Ovary (tissue), 7 donors: ENCODE measurements at regions not wholly inside any gene's neighbourhood (a gene's known extent, or its start where the extent isn't known, plus 50 kb on each side); places are given as distances from the start of the nearest gene placed in this dataset.

Source experiments
- DNase-seq, 5 donors: peaks; one replicate each; pipeline ENCODE4 v3.0.0-alpha.2; 2019 to 2020
- H3K27ac ChIP-seq, 2 donors: fragments of 200-600 bp; one replicate each; pipeline versions ENCODE4 v1.5.1 to v1.8.0; 2019 to 2022
- H3K27me3 ChIP-seq: fragments of 200-600 bp; one replicate; pipeline ENCODE4 v1.8.0; 2022
- H3K36me3 ChIP-seq: fragments of 200-600 bp; sonication (generic); one replicate; pipeline ENCODE4 v1.5.1; 2019
- H3K4me1 ChIP-seq: one replicate; pipeline ENCODE4 v1.8.1; 2013; ENCODE audit warnings: mild to moderate bottlenecking, moderate library complexity; ENCODE audit not compliant: insufficient read depth
- H3K4me3 ChIP-seq: fragments of 200-600 bp; sonication (generic); one replicate; pipeline ENCODE4 v1.5.1; 2017
- H3K9me3 ChIP-seq, 2 donors: fragments of 200-600 bp in 1 of 2; sonication (generic) in 1 of 2; one replicate each; pipeline versions ENCODE4 v1.5.1 to v1.8.1; 2013 to 2019; ENCODE audit warnings: mild to moderate bottlenecking in 1 of 2, moderate library complexity in 1 of 2
- CTCF ChIP-seq, 3 donors: fragments of 450-650 bp in 2 of 3; fragments of 200-600 bp in 1 of 3; IDR thresholded peaks; one replicate each; pipeline versions ENCODE4 v1.5.1 to v1.8.0; 2016 to 2022; ENCODE audit warnings: antibody characterized with exemption in 3 of 3, mild to moderate bottlenecking in 1 of 3
- EP300 ChIP-seq: sonication (generic); formaldehyde crosslinking; IDR thresholded peaks from one replicate; pipeline ENCODE4 v1.6.1; 2017; ENCODE audit warnings: antibody characterized with exemption
- POLR2A ChIP-seq: fragments of 450-650 bp; IDR thresholded peaks from one replicate; pipeline ENCODE4 v1.6.1; 2017; ENCODE audit warnings: antibody characterized with exemption, mild to moderate bottlenecking, moderate library complexity
- WGBS, 3 donors: extraction: QIAGEN DNeasy Blood & Tissue Kit in 1 of 3; methylation state at CpG; one replicate each; pipeline versions ENCODE4 v1.1.5 to v1.1.7; 2013 to 2017; 5-methylcytosine and 5-hydroxymethylcytosine counted together
- intact Hi-C, 4 donors: fragments of 100-400 bp; cut with DNase I; formaldehyde crosslinking; loops; one replicate each; pipeline versions ENCODE4 v1.11.0 to v1.15.1; 2022 to 2023
- donor health status: DM: no; HTN: no; CAD: no; lungs with moderate emphysema.
- donor health status: DM: no; HTN: no; CAD: no.
- donor health status: Bipolar disorder and iron deficiency.
- donor health status: DM: no; HTN: no; CAD: no.
- donor health status: DM: yes; HTN: yes; CAD: no.

GRCh38 chr4:14915018-14915417 is 87.3 kb upstream of the CPEB2 start:
- Histone ChIP-seq H3K4me3 (no peak overlapping the region), H3K27me3 (no peaks in the 10 kb centered on the region), H3K4me1 (no peaks in the 10 kb centered on the region), H3K27ac (no peak overlapping the region), H3K9me3 (no peaks in the 10 kb centered on the region), H3K36me3 (no peaks in the 10 kb centered on the region)
- no peak for TF ChIP-seq EP300
- TF ChIP-seq POLR2A: no peak
- TF ChIP-seq CTCF (IDR thresholded peaks at IDR 0.05): no peak
- DNase-seq: no peak
- 70 to 77% (median 72%) methylated on average over 2 of the region's 2 CpGs for WGBS, 3 donors
- intact Hi-C loops: no loop called here

DNA sequence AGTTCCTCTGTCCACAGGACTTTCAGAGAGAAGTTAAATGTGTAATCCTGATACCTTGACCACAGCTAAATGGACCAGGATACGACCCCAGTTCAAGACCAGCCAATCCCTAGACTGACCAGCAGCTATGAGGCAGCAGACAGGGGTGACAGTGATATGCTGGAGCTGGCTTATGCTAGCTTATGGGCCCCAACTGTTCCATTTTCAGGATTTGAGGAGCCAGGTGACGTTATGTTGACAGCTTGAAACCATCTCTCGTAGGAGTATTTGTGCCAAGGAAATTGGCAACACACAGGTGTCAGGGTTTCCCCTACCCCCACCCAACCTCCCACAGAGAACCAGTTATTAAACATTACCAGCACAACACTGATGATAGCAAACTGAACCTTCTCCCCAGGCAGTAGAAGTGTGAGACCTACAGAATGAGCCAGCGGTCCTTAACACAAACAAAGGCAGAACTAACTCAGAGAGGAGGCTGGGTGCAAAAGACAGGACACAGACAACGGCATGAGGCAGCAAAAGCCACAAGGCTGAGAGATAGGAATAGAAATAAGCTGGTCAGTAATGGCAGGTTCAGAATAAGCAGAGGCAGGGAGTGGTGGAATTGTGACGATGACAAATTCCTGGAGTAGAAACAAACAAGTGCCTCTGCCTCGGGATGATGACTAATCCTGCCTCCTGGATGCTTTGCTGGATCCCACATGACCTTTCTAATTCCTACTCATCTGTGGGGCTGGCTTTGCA is 85.6 kb upstream of the CPEB2 start:
- intact Hi-C loops: no loop called here
- TF ChIP-seq POLR2A (no peak), EP300 (no peak), CTCF (IDR thresholded peaks at IDR 0.05) (no peak)

DNA sequence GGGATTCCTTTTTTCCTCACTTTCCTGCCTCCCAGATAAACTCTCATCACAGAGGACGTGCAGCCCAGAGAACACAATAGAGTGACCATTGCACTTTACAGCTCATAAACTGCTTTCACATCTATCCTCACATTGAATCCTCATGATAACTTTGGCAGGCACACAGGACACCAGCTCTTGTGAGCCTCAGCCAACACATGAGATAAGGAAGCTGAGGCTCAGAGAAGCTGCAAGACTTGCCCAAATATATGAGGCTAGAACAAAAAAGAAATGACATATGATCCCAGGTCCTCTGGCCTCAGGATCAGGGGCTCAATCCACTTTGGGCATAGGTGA is 85.0 kb upstream of the CPEB2 start:
- Histone ChIP-seq H3K4me1 (no peaks in the 10 kb centered on the region), H3K4me3 (no peak overlapping the region), H3K27me3 (no peaks in the 10 kb centered on the region), H3K27ac (no peak overlapping the region), H3K9me3 (no peaks in the 10 kb centered on the region), H3K36me3 (no peaks in the 10 kb centered on the region)
- 9 to 24% (median 11%) methylated on average over 1 of the region's 1 CpG for WGBS, 3 donors
- intact Hi-C loops: no loop called here
- DNase-seq: no peak
- TF ChIP-seq POLR2A: no peak
- no peak for TF ChIP-seq EP300
- TF ChIP-seq CTCF (IDR thresholded peaks at IDR 0.05): no peak

More for the DNA sequence above, 85.6 kb upstream of the CPEB2 start:
- H3K27me3 ChIP-seq: no peaks in the 10 kb centered on the region
- no peak overlapping the region for H3K4me3 ChIP-seq
- no peaks in the 10 kb centered on the region for H3K36me3 ChIP-seq
- no peaks in the 10 kb centered on the region for H3K9me3 ChIP-seq
- H3K4me1 ChIP-seq: no peaks in the 10 kb centered on the region
- 50 to 59% (median 51%) methylated on average over 7 of the region's 7 CpGs for WGBS, 3 donors
- DNase-seq: no peak
- H3K27ac ChIP-seq: no peak overlapping the region

DNA sequence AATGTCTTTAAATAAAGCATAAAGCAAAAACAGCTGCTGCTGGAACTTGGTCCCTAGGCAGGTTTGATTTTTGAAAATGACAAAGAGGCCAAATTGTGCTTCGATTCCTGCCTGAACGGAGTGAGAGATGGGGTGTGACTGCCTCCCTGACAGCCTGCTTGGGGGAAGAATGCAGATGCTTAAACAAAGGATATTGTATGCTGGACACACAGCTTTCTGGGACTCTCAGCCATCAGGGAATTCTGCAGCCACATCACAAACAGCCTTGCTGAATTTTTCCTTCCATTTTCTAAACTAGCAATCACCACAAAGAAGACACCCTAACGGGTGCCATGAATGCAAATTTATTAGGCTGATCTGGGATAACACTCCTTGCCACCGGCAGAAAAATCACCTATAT is 83.9 kb upstream of the CPEB2 start:
- no peaks in the 10 kb centered on the region for H3K36me3 ChIP-seq
- H3K27ac ChIP-seq: no peak overlapping the region
- no peak for DNase-seq
- TF ChIP-seq POLR2A (no peak), EP300 (no peak), CTCF (IDR thresholded peaks at IDR 0.05) (no peak)
- no peaks in the 10 kb centered on the region for H3K9me3 ChIP-seq
- 50 to 61% (median 54%) methylated on average over 4 of the region's 4 CpGs for WGBS, 3 donors
- intact Hi-C loops: no loop called here
- H3K27me3 ChIP-seq: no peaks in the 10 kb centered on the region
- no peak overlapping the region for H3K4me3 ChIP-seq
- H3K4me1 ChIP-seq: no peaks in the 10 kb centered on the region
